PC-3 (cell line): ENCODE measurements at regions not wholly inside any gene's neighbourhood (a gene's known extent, or its start where the extent isn't known, plus 50 kb on each side); places are given as distances from the start of the nearest gene placed in this dataset.
"Not testable (repeated sequence)": the region's sequence is repeated elsewhere in the genome, so short reads cannot be mapped to it uniquely, and the experiment has no call there.

Source experiments
- ATAC-seq: fragments of 200-7000 bp; cut with Tn5 transposase; 2 replicates; pipeline ENCODE4 v1.9.1; 2020; ENCODE audit warnings: mild to moderate bottlenecking, moderate library complexity
- BruUV-seq: library from RNA; stranded (reverse); fragments of 400-500 nt; replicated peaks from 2 replicates; lab custom pipeline; 2021; lab: Mats Ljungman, UMichigan
- CTCF ChIA-PET: fragments of 300-600 bp; sonication (Branson Sonifier 250); formaldehyde crosslinking; loops from one replicate; lab custom pipeline; 2022; ENCODE audit warnings: antibody characterized with exemption; lab: Charles Lee
- POLR2A ChIA-PET: fragments of 300-600 bp; sonication (Branson Sonifier 250); formaldehyde crosslinking; loops from one replicate; lab custom pipeline; 2022; ENCODE audit warnings: antibody characterized with exemption; ENCODE audit not compliant: unreplicated experiment; lab: Charles Lee
- DNase-seq: peaks from one replicate; pipeline ENCODE4 v3.0.0-alpha.2; 2015
- H2AFZ ChIP-seq: fragments of 300-600 bp; sonication (generic); 2 replicates; pipeline ENCODE4 v1.6.0; 2016; ENCODE audit warnings: antibody characterized with exemption, low read length
- H3F3A ChIP-seq: fragments of 300-600 bp; sonication (generic); one replicate; pipeline ENCODE4 v1.6.0; 2017; ENCODE audit warnings: antibody characterized with exemption, low read length, control low read depth, mild to moderate bottlenecking; ENCODE audit not compliant: unreplicated experiment
- H3K27ac ChIP-seq: fragments of 300-600 bp; sonication (generic); 2 replicates; pipeline ENCODE4 v1.5.1; 2016; ENCODE audit warnings: mild to moderate bottlenecking, low read length
- H3K27me3 ChIP-seq: fragments of 300-600 bp; sonication (generic); 2 replicates; pipeline ENCODE4 v1.6.1; 2016; ENCODE audit warnings: low read length, mixed read lengths
- H3K36me3 ChIP-seq: fragments of 300-600 bp; sonication (generic); 2 replicates; pipeline ENCODE4 v1.6.1; 2016; ENCODE audit warnings: low read depth, mixed run types, low read length, mixed read lengths
- H3K4me1 ChIP-seq: fragments of 300-600 bp; sonication (generic); 2 replicates; pipeline ENCODE4 v1.5.1; 2016; ENCODE audit warnings: low read length; ENCODE audit not compliant: insufficient read depth
- H3K4me2 ChIP-seq: fragments of 300-600 bp; sonication (generic); 2 replicates; pipeline ENCODE4 v1.6.0; 2016; ENCODE audit warnings: low read length
- H3K4me3 ChIP-seq: fragments of 300-600 bp; sonication (generic); 2 replicates; pipeline ENCODE4 v1.5.1; 2016; ENCODE audit warnings: mild to moderate bottlenecking, low read length, mixed read lengths
- H3K79me2 ChIP-seq: fragments of 300-600 bp; sonication (generic); 2 replicates; pipeline ENCODE4 v1.6.1; 2017; ENCODE audit warnings: low read length, mixed read lengths
- H3K9ac ChIP-seq: fragments of 300-600 bp; sonication (generic); 2 replicates; pipeline ENCODE4 v1.6.0; 2016; ENCODE audit warnings: mild to moderate bottlenecking, low read length
- H3K9me2 ChIP-seq: fragments of 300-600 bp; sonication (generic); replicated peaks from 2 replicates; pipeline ENCODE4 v1.6.1; 2016; ENCODE audit warnings: mixed run types, low read length, mixed read lengths
- H3K9me3 ChIP-seq: fragments of 300-600 bp; sonication (generic); 2 replicates; pipeline ENCODE4 v1.6.1; 2016; ENCODE audit warnings: low read length, mixed read lengths
- H4K20me1 ChIP-seq: fragments of 300-600 bp; sonication (generic); 2 replicates; pipeline ENCODE4 v1.6.1; 2016; ENCODE audit warnings: low read length, mixed read lengths
- EZH2 ChIP-seq: fragments of 300-600 bp; sonication (generic); IDR thresholded peaks from one replicate; pipeline ENCODE4 v1.6.1; 2017; ENCODE audit warnings: antibody characterized with exemption, mild to moderate bottlenecking, low read length; ENCODE audit not compliant: unreplicated experiment
- EZH2phosphoT487 ChIP-seq: fragments of 300-600 bp; sonication (generic); IDR thresholded peaks from 2 replicates; pipeline ENCODE4 v1.6.1; 2018; ENCODE audit warnings: mild to moderate bottlenecking, antibody characterized with exemption, low read length, borderline replicate concordance
- intact Hi-C: fragments of 100-400 bp; cut with micrococcal nuclease; formaldehyde crosslinking; loops from 2 replicates; pipeline ENCODE4 v1.9.0; 2023
- TF ChIP-seq, protein P1 (sequence below): fragments of 300-600 bp; sonication (generic); conservative IDR thresholded peaks from 2 replicates; pipeline ENCODE4 v1.5.1; 2017; ENCODE audit warnings: antibody characterized with exemption, low read depth, mild to moderate bottlenecking, low read length

DNA sequence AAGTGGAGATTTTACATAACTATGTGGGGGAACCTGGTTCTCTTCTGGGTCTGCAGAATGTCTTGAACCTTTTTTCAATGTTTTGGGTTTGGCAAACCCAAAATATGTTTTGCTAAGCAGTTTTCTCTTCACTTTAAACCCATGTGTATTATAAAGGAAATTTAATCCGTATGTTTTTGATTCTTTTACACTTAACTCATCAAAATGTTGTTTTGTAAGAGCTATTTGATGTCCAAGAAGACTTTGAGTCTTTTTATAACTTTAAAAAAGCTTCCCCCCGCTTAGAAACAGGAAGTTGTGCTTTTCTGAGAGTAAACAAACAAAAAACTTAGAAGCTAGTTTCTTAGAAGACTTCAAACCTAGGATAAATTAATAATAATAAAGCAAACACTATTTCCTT is 81.9 kb upstream of the CEP162 start:
- DNase-seq (no peak), ATAC-seq (no peak)
- CTCF ChIA-PET, result no interaction called here
- Histone ChIP-seq H3K36me3 (no peaks in the 10 kb centered on the region), H3K4me3 (no peak overlapping the region), H3K9me2 (no peaks in the 10 kb centered on the region), H3F3A (no peaks in the 10 kb centered on the region), H4K20me1 (no peaks in the 10 kb centered on the region), H3K4me1 (no peaks in the 10 kb centered on the region), H3K9ac (no peak overlapping the region), H3K9me3 (no peaks in the 10 kb centered on the region), H3K27ac (no peak overlapping the region), H2AFZ (no peak overlapping the region), H3K27me3 (peaks cover 57% of the 10 kb centered on the region), H3K4me2 (no peak overlapping the region), H3K79me2 (no peaks in the 10 kb centered on the region)
- no TSS peak for BruUV-seq
- TF ChIP-seq, protein P1, sequence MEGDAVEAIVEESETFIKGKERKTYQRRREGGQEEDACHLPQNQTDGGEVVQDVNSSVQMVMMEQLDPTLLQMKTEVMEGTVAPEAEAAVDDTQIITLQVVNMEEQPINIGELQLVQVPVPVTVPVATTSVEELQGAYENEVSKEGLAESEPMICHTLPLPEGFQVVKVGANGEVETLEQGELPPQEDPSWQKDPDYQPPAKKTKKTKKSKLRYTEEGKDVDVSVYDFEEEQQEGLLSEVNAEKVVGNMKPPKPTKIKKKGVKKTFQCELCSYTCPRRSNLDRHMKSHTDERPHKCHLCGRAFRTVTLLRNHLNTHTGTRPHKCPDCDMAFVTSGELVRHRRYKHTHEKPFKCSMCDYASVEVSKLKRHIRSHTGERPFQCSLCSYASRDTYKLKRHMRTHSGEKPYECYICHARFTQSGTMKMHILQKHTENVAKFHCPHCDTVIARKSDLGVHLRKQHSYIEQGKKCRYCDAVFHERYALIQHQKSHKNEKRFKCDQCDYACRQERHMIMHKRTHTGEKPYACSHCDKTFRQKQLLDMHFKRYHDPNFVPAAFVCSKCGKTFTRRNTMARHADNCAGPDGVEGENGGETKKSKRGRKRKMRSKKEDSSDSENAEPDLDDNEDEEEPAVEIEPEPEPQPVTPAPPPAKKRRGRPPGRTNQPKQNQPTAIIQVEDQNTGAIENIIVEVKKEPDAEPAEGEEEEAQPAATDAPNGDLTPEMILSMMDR, result no peak
- TF ChIP-seq EZH2 (no peak), EZH2phosphoT487 (no peak)
- POLR2A ChIA-PET, result no interaction called here
- intact Hi-C loops, result no loop called here

DNA sequence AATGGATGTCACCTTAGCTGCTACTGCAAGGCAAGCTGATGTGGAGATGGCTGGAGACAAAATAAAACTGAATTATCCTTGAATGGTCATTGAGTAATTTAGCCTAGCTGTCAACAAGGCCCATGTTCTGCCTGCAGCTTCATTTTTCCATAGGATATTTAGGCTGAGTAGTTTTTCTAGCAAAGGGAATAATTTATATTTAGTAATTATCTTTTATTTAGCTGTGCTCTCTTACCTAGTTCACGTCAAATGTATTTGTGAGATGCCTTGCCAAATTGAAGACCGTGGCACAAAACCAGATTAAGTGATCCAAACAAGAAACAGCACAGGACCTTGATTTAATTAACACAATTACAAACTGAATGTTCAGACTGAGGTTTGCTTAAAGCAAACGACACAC is 77.4 kb upstream of the CEP162 start:
- intact Hi-C loops, result no loop called here
- no peaks in the 10 kb centered on the region for H3K79me2 ChIP-seq
- TF ChIP-seq EZH2, result no peak
- TF ChIP-seq EZH2phosphoT487, result no peak
- TF ChIP-seq, protein P1, result no peak
- ChIA-PET CTCF (no interaction called here), POLR2A (no interaction called here)
- H3K36me3 ChIP-seq, result no peaks in the 10 kb centered on the region
- ATAC-seq (no peak), DNase-seq (no peak)
- no peak overlapping the region for H3K4me2 ChIP-seq
- H3K4me1 ChIP-seq, result no peaks in the 10 kb centered on the region
- no peak overlapping the region for H2AFZ ChIP-seq
- no peaks in the 10 kb centered on the region for H4K20me1 ChIP-seq
- BruUV-seq, result no TSS peak
- H3K27ac ChIP-seq, result no peak overlapping the region
- H3K9me2 ChIP-seq, result no peaks in the 10 kb centered on the region
- peaks cover 15% of the 10 kb centered on the region; the same call in 1 of the 2 replicates for H3K27me3 ChIP-seq
- no peak overlapping the region for H3K9ac ChIP-seq
- no peaks in the 10 kb centered on the region for H3F3A ChIP-seq
- H3K9me3 ChIP-seq, result no peaks in the 10 kb centered on the region
- H3K4me3 ChIP-seq, result no peak overlapping the region

DNA sequence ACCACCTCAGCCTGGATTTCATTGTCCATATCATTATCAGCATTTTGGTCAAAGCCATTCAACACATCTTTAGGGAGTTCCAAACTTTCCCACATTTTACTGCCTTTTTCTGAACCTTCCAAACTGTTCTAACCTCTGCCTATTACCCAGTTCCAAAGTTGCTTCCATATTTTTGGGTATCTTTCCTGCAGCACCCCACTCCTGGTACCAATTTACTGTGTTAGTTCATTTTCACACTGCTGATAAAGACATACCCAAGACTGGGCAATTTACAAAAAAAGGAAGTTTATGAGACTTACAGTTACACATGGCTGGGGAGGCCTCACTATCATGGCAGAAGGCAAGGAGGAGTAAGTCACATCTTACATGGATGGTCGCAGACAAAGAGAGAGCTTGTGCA is 63.6 kb upstream of the CEP162 start:
- H3F3A ChIP-seq, H3K79me2 ChIP-seq, H3K27ac ChIP-seq, BruUV-seq, H3K36me3 ChIP-seq, H3K9me2 ChIP-seq, H4K20me1 ChIP-seq, CTCF ChIA-PET, DNase-seq, H3K4me3 ChIP-seq, H3K4me1 ChIP-seq, intact Hi-C loops, ATAC-seq, POLR2A ChIA-PET, H3K9me3 ChIP-seq, H3K4me2 ChIP-seq, H2AFZ ChIP-seq, H3K9ac ChIP-seq: not testable (repeated sequence)
- peaks cover 13% of the 10 kb centered on the region for H3K27me3 ChIP-seq
